K562 (cell line): ENCODE measurements at regions not wholly inside any gene's neighbourhood (a gene's known extent, or its start where the extent isn't known, plus 50 kb on each side); places are given as distances from the start of the nearest gene placed in this dataset.

Source experiments
- GTF2E2 ChIP-seq: fragments of 200-800 bp; sonication (Bioruptor generic); IDR thresholded peaks from 2 replicates; pipeline ENCODE4 v1.6.1; 2016; ENCODE audit warnings: missing genetic modification characterization, missing compliant biosample characterization
- SRSF1 ChIP-seq: fragments of 200-400 bp; formaldehyde crosslinking; IDR thresholded peaks from 2 replicates; pipeline ENCODE4 v1.6.1; 2017; ENCODE audit warnings: mild to moderate bottlenecking, low read depth, low read length, moderate library complexity
- STAT6 ChIP-seq: sonication (generic); formaldehyde crosslinking; IDR thresholded peaks from 2 replicates; pipeline ENCODE4 v1.8.1; 2023; ENCODE audit warnings: mild to moderate bottlenecking, missing genetic modification reagents
- TF ChIP-seq, protein P1 (sequence below): fragments of 200-600 bp; sonication (generic); IDR thresholded peaks from one replicate; pipeline ENCODE4 v1.6.1; 2012; ENCODE audit warnings: mild to moderate bottlenecking, low read depth, low read length, inconsistent platforms

GRCh38 chr1:60612790-60613189 is 469.6 kb upstream of the NFIA start (continued):
- TF ChIP-seq, protein P1, sequence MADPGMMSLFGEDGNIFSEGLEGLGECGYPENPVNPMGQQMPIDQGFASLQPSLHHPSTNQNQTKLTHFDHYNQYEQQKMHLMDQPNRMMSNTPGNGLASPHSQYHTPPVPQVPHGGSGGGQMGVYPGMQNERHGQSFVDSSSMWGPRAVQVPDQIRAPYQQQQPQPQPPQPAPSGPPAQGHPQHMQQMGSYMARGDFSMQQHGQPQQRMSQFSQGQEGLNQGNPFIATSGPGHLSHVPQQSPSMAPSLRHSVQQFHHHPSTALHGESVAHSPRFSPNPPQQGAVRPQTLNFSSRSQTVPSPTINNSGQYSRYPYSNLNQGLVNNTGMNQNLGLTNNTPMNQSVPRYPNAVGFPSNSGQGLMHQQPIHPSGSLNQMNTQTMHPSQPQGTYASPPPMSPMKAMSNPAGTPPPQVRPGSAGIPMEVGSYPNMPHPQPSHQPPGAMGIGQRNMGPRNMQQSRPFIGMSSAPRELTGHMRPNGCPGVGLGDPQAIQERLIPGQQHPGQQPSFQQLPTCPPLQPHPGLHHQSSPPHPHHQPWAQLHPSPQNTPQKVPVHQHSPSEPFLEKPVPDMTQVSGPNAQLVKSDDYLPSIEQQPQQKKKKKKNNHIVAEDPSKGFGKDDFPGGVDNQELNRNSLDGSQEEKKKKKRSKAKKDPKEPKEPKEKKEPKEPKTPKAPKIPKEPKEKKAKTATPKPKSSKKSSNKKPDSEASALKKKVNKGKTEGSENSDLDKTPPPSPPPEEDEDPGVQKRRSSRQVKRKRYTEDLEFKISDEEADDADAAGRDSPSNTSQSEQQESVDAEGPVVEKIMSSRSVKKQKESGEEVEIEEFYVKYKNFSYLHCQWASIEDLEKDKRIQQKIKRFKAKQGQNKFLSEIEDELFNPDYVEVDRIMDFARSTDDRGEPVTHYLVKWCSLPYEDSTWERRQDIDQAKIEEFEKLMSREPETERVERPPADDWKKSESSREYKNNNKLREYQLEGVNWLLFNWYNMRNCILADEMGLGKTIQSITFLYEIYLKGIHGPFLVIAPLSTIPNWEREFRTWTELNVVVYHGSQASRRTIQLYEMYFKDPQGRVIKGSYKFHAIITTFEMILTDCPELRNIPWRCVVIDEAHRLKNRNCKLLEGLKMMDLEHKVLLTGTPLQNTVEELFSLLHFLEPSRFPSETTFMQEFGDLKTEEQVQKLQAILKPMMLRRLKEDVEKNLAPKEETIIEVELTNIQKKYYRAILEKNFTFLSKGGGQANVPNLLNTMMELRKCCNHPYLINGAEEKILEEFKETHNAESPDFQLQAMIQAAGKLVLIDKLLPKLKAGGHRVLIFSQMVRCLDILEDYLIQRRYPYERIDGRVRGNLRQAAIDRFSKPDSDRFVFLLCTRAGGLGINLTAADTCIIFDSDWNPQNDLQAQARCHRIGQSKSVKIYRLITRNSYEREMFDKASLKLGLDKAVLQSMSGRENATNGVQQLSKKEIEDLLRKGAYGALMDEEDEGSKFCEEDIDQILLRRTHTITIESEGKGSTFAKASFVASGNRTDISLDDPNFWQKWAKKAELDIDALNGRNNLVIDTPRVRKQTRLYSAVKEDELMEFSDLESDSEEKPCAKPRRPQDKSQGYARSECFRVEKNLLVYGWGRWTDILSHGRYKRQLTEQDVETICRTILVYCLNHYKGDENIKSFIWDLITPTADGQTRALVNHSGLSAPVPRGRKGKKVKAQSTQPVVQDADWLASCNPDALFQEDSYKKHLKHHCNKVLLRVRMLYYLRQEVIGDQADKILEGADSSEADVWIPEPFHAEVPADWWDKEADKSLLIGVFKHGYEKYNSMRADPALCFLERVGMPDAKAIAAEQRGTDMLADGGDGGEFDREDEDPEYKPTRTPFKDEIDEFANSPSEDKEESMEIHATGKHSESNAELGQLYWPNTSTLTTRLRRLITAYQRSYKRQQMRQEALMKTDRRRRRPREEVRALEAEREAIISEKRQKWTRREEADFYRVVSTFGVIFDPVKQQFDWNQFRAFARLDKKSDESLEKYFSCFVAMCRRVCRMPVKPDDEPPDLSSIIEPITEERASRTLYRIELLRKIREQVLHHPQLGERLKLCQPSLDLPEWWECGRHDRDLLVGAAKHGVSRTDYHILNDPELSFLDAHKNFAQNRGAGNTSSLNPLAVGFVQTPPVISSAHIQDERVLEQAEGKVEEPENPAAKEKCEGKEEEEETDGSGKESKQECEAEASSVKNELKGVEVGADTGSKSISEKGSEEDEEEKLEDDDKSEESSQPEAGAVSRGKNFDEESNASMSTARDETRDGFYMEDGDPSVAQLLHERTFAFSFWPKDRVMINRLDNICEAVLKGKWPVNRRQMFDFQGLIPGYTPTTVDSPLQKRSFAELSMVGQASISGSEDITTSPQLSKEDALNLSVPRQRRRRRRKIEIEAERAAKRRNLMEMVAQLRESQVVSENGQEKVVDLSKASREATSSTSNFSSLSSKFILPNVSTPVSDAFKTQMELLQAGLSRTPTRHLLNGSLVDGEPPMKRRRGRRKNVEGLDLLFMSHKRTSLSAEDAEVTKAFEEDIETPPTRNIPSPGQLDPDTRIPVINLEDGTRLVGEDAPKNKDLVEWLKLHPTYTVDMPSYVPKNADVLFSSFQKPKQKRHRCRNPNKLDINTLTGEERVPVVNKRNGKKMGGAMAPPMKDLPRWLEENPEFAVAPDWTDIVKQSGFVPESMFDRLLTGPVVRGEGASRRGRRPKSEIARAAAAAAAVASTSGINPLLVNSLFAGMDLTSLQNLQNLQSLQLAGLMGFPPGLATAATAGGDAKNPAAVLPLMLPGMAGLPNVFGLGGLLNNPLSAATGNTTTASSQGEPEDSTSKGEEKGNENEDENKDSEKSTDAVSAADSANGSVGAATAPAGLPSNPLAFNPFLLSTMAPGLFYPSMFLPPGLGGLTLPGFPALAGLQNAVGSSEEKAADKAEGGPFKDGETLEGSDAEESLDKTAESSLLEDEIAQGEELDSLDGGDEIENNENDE = no peak
- TF ChIP-seq GTF2E2 (tag) (no peak), SRSF1 (no peak), STAT6 (CRISPR knock-in tag) (no peak)
